ENCODE measurements at regions not wholly inside any gene's neighbourhood (a gene's known extent, or its start where the extent isn't known, plus 50 kb on each side); places are given as distances from the start of the nearest gene placed in this dataset.

GRCh38 chr15:77717333-77717990, 84.8 kb upstream of the LINGO1 start:
- Mint-ChIP-seq H3K27me3 (peaks cover 40% of the 10 kb centered on the region), H3K9me3 (no peaks in the 10 kb centered on the region), H3K4me1 (no peaks in the 10 kb centered on the region), H3K27ac (no peak overlapping the region), H3K4me3 (no peak overlapping the region)
- DNase-seq, result no peak
- ATAC-seq, result no peak

- no peak overlapping the region for H3K4me3 Mint-ChIP-seq
- H3K9me3 Mint-ChIP-seq, result no peaks in the 10 kb centered on the region
- peaks cover 38% of the 10 kb centered on the region for H3K27me3 Mint-ChIP-seq
- ATAC-seq (no peak), DNase-seq (no peak)
- H3K4me1 Mint-ChIP-seq, result no peaks in the 10 kb centered on the region
- H3K27ac Mint-ChIP-seq, result no peak overlapping the region
These were observed 84.1 kb upstream of the LINGO1 start for GRCh38 chr15:77716632-77717332.

GRCh38 chr15:77715860-77716259, 83.1 kb upstream of the LINGO1 start:
- no peak for DNase-seq
- H3K27me3 Mint-ChIP-seq, result peaks cover 29% of the 10 kb centered on the region
- no peaks in the 10 kb centered on the region for H3K9me3 Mint-ChIP-seq
- H3K4me3 Mint-ChIP-seq, result no peak overlapping the region
- no peak overlapping the region for H3K27ac Mint-ChIP-seq
- no peaks in the 10 kb centered on the region for H3K4me1 Mint-ChIP-seq
- no peak for ATAC-seq

- no peak overlapping the region for H3K27ac Mint-ChIP-seq
- peaks cover 27% of the 10 kb centered on the region for H3K27me3 Mint-ChIP-seq
- no peak overlapping the region for H3K4me3 Mint-ChIP-seq
- no peak for DNase-seq
- ATAC-seq, result no peak
- no peaks in the 10 kb centered on the region for H3K9me3 Mint-ChIP-seq
- H3K4me1 Mint-ChIP-seq, result no peaks in the 10 kb centered on the region
These were observed 82.3 kb upstream of the LINGO1 start for GRCh38 chr15:77715051-77715450.

- Mint-ChIP-seq H3K4me1 (no peaks in the 10 kb centered on the region), H3K27me3 (peaks cover 27% of the 10 kb centered on the region), H3K27ac (no peak overlapping the region), H3K9me3 (no peaks in the 10 kb centered on the region), H3K4me3 (no peak overlapping the region)
- no peak for ATAC-seq
- no peak for DNase-seq
These were observed 81.8 kb upstream of the LINGO1 start for GRCh38 chr15:77714555-77714954.

- ATAC-seq, result no peak
- no peak overlapping the region for H3K4me3 Mint-ChIP-seq
- no peak overlapping the region for H3K27ac Mint-ChIP-seq
- H3K4me1 Mint-ChIP-seq, result no peaks in the 10 kb centered on the region
- H3K27me3 Mint-ChIP-seq, result peaks cover 27% of the 10 kb centered on the region
- no peak for DNase-seq
- no peaks in the 10 kb centered on the region for H3K9me3 Mint-ChIP-seq
These were observed 81.3 kb upstream of the LINGO1 start for GRCh38 chr15:77714023-77714422.

- no peaks in the 10 kb centered on the region for H3K4me1 Mint-ChIP-seq
- no peak overlapping the region for H3K4me3 Mint-ChIP-seq
- H3K27me3 Mint-ChIP-seq, result peaks cover 27% of the 10 kb centered on the region
- H3K27ac Mint-ChIP-seq, result no peak overlapping the region
- DNase-seq (no peak), ATAC-seq (no peak)
- no peaks in the 10 kb centered on the region for H3K9me3 Mint-ChIP-seq
These were observed 80.6 kb upstream of the LINGO1 start for GRCh38 chr15:77713281-77713680.

GRCh38 chr15:77712438-77712837, 79.7 kb upstream of the LINGO1 start:
- Mint-ChIP-seq H3K4me3 (no peak overlapping the region), H3K4me1 (no peaks in the 10 kb centered on the region), H3K9me3 (no peaks in the 10 kb centered on the region), H3K27ac (no peak overlapping the region), H3K27me3 (peaks cover 27% of the 10 kb centered on the region)
- DNase-seq (no peak), ATAC-seq (no peak)

GRCh38 chr15:77710637-77711036, 77.9 kb upstream of the LINGO1 start:
- Mint-ChIP-seq H3K9me3 (no peaks in the 10 kb centered on the region), H3K4me3 (no peak overlapping the region), H3K27ac (no peak overlapping the region), H3K4me1 (no peaks in the 10 kb centered on the region), H3K27me3 (peaks cover 14% of the 10 kb centered on the region)
- DNase-seq (no peak), ATAC-seq (no peak)

- Mint-ChIP-seq H3K27me3 (peaks cover 14% of the 10 kb centered on the region), H3K9me3 (no peaks in the 10 kb centered on the region), H3K4me3 (no peak overlapping the region), H3K27ac (no peak overlapping the region), H3K4me1 (no peaks in the 10 kb centered on the region)
- DNase-seq, result no peak
- ATAC-seq, result no peak
These were observed 77.5 kb upstream of the LINGO1 start for GRCh38 chr15:77710206-77710605.

- Mint-ChIP-seq H3K9me3 (no peaks in the 10 kb centered on the region), H3K4me3 (no peak overlapping the region), H3K27me3 (peaks cover 7% of the 10 kb centered on the region), H3K27ac (peak overlapping the region in 1 of 2 donors; percentile 75), H3K4me1 (no peaks in the 10 kb centered on the region)
- DNase-seq (no peak), ATAC-seq (no peak)
These were observed 76.6 kb upstream of the LINGO1 start for GRCh38 chr15:77709135-77709886.

- no peaks in the 10 kb centered on the region for H3K27me3 Mint-ChIP-seq
- H3K27ac Mint-ChIP-seq, result no peak overlapping the region
- H3K4me3 Mint-ChIP-seq, result no peak overlapping the region
- no peaks in the 10 kb centered on the region for H3K4me1 Mint-ChIP-seq
- no peak for ATAC-seq
- DNase-seq, result no peak
- H3K9me3 Mint-ChIP-seq, result no peaks in the 10 kb centered on the region
These were observed 74.0 kb upstream of the LINGO1 start for GRCh38 chr15:77706482-77707244.

GRCh38 chr15:77702211-77702957, 69.7 kb upstream of the LINGO1 start:
- Mint-ChIP-seq H3K9me3 (peaks cover 0 to 5% of the 10 kb centered on the region in 2 donors), H3K27ac (no peak overlapping the region), H3K27me3 (peaks cover 13% of the 10 kb centered on the region), H3K4me1 (no peaks in the 10 kb centered on the region), H3K4me3 (no peak overlapping the region)
- no peak for DNase-seq
- no peak for ATAC-seq

- Mint-ChIP-seq H3K27ac (no peak overlapping the region), H3K9me3 (peaks cover 0 to 5% of the 10 kb centered on the region in 2 donors), H3K27me3 (peaks cover 29% of the 10 kb centered on the region), H3K4me1 (no peaks in the 10 kb centered on the region), H3K4me3 (no peak overlapping the region)
- ATAC-seq (no peak), DNase-seq (no peak)
These were observed 65.8 kb upstream of the LINGO1 start for GRCh38 chr15:77698481-77698880.

GRCh38 chr15:77697893-77698292, 65.2 kb upstream of the LINGO1 start:
- no peak for ATAC-seq
- Mint-ChIP-seq H3K4me1 (no peaks in the 10 kb centered on the region), H3K27ac (no peak overlapping the region)

More at GRCh38 chr15:77697893-77698292, 65.2 kb upstream of the LINGO1 start:
- peaks cover 0 to 5% of the 10 kb centered on the region in 2 donors for H3K9me3 Mint-ChIP-seq
- H3K27me3 Mint-ChIP-seq, result peaks cover 35% of the 10 kb centered on the region
- no peak for DNase-seq
- no peak overlapping the region for H3K4me3 Mint-ChIP-seq

All from stimulated activated naive CD8-positive, alpha-beta T cell treated with anti-CD3 and anti-CD28 coated beads, Interleukin-15, amount 100 ng/mL, for 72 hours (primary cell).